ENCODE measurements at regions not wholly inside any gene's neighbourhood (a gene's known extent, or its start where the extent isn't known, plus 50 kb on each side); places are given as distances from the start of the nearest gene placed in this dataset.

DNA sequence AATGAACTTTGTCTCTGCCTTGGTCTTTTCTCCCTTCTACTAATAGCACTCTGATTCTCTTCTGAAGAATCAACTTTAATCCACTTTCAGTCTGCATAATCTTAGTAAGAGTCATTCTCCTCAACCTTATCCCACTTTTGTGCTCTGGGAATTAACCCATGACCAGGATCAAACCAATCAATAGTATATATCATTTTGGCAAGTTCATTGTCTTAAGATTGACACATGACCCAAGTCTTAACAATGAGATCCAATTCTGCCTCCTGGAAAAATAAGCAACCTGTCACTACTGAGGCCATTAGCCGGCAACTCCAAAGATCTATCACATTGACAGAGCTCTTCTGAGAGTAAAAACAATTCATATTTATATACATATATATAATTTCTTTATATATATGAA, 1358.4 kb upstream of the ADGRL3 start:
- H4K20me1 ChIP-seq (ENCODE audit: low read length): no peaks in the 10 kb centered on the region
- H3K9me2 ChIP-seq (replicated peaks; ENCODE audit: low read length): no peaks in the 10 kb centered on the region
- H3K4me3 ChIP-seq (ENCODE audit: low read length): no peak overlapping the region
- H3K4me2 ChIP-seq (ENCODE audit: low read length): no peak overlapping the region
- TF ChIP-seq, protein P1, sequence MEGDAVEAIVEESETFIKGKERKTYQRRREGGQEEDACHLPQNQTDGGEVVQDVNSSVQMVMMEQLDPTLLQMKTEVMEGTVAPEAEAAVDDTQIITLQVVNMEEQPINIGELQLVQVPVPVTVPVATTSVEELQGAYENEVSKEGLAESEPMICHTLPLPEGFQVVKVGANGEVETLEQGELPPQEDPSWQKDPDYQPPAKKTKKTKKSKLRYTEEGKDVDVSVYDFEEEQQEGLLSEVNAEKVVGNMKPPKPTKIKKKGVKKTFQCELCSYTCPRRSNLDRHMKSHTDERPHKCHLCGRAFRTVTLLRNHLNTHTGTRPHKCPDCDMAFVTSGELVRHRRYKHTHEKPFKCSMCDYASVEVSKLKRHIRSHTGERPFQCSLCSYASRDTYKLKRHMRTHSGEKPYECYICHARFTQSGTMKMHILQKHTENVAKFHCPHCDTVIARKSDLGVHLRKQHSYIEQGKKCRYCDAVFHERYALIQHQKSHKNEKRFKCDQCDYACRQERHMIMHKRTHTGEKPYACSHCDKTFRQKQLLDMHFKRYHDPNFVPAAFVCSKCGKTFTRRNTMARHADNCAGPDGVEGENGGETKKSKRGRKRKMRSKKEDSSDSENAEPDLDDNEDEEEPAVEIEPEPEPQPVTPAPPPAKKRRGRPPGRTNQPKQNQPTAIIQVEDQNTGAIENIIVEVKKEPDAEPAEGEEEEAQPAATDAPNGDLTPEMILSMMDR (conservative IDR thresholded peaks at IDR 0.05; ENCODE audit: low read depth, low read length): no peak
- TF ChIP-seq EZH2phosphoT487 (IDR thresholded peaks at IDR 0.05; ENCODE audit: borderline replicate concordance, low read length) (no peak), EZH2 (IDR thresholded peaks at IDR 0.05; ENCODE audit: low read length, unreplicated experiment) (no peak)
- DNase-seq: no peak
- H3K27me3 ChIP-seq (ENCODE audit: low read length): no peaks in the 10 kb centered on the region
- no peaks in the 10 kb centered on the region for H3K9me3 ChIP-seq (ENCODE audit: low read length)
- ATAC-seq: no peak
- H3K9ac ChIP-seq (ENCODE audit: low read length): no peak overlapping the region
- no peak overlapping the region for H2AFZ ChIP-seq (ENCODE audit: low read length)
- intact Hi-C loops (cut with micrococcal nuclease): no loop called here
- H3K36me3 ChIP-seq (ENCODE audit: low read depth, low read length): no peaks in the 10 kb centered on the region
- no peak overlapping the region for H3K27ac ChIP-seq (ENCODE audit: low read length)
- no peaks in the 10 kb centered on the region for H3F3A ChIP-seq (ENCODE audit: low read length, unreplicated experiment)
- no TSS peak for BruUV-seq (replicated peaks)
- CTCF ChIA-PET: no interaction called here
- POLR2A ChIA-PET (ENCODE audit: unreplicated experiment): no interaction called here
- H3K4me1 ChIP-seq (ENCODE audit: insufficient read depth, low read length): no peaks in the 10 kb centered on the region
- no peaks in the 10 kb centered on the region for H3K79me2 ChIP-seq (ENCODE audit: low read length)

DNA sequence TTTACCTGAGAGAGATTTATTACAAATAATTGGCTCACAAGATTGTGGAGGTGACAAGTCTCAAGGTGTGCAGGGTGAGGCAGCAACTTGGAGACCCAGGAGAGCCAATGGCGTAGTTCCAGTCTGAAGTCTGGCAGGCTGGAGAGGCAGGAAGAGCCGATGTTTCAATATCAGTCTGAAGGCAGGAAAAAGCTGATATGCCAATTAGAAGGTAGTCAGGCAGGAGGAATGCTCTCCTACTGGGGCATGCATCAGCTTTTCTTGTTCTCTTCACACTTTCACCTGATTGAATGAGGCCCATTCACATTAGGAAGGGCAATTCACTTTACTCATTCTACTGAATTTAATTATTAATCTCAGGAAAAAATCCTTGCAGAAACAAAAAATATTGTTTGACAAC, 1351.7 kb upstream of the ADGRL3 start:
- DNase-seq: no peak
- TF ChIP-seq, protein P1 (conservative IDR thresholded peaks at IDR 0.05; ENCODE audit: low read depth, low read length): no peak
- TF ChIP-seq EZH2 (IDR thresholded peaks at IDR 0.05; ENCODE audit: low read length, unreplicated experiment) (no peak), EZH2phosphoT487 (IDR thresholded peaks at IDR 0.05; ENCODE audit: borderline replicate concordance, low read length) (no peak)
- H3K9me2 ChIP-seq (replicated peaks; ENCODE audit: low read length): no peaks in the 10 kb centered on the region
- no peak overlapping the region for H3K4me2 ChIP-seq (ENCODE audit: low read length)
- intact Hi-C loops (cut with micrococcal nuclease): no loop called here
- no peaks in the 10 kb centered on the region for H3K9me3 ChIP-seq (ENCODE audit: low read length)
- no peaks in the 10 kb centered on the region for H3K79me2 ChIP-seq (ENCODE audit: low read length)
- ChIA-PET POLR2A (ENCODE audit: unreplicated experiment) (no interaction called here), CTCF (no interaction called here)
- H3F3A ChIP-seq (ENCODE audit: low read length, unreplicated experiment): no peaks in the 10 kb centered on the region
- no peak overlapping the region for H3K4me3 ChIP-seq (ENCODE audit: low read length)
- H3K4me1 ChIP-seq (ENCODE audit: insufficient read depth, low read length): no peaks in the 10 kb centered on the region
- no peak overlapping the region for H2AFZ ChIP-seq (ENCODE audit: low read length)
- ATAC-seq: no peak
- H3K27ac ChIP-seq (ENCODE audit: low read length): no peak overlapping the region
- no peak overlapping the region for H3K9ac ChIP-seq (ENCODE audit: low read length)
- no peaks in the 10 kb centered on the region for H3K36me3 ChIP-seq (ENCODE audit: low read depth, low read length)
- no peaks in the 10 kb centered on the region for H3K27me3 ChIP-seq (ENCODE audit: low read length)
- BruUV-seq (replicated peaks): no TSS peak
- H4K20me1 ChIP-seq (ENCODE audit: low read length): no peaks in the 10 kb centered on the region

DNA sequence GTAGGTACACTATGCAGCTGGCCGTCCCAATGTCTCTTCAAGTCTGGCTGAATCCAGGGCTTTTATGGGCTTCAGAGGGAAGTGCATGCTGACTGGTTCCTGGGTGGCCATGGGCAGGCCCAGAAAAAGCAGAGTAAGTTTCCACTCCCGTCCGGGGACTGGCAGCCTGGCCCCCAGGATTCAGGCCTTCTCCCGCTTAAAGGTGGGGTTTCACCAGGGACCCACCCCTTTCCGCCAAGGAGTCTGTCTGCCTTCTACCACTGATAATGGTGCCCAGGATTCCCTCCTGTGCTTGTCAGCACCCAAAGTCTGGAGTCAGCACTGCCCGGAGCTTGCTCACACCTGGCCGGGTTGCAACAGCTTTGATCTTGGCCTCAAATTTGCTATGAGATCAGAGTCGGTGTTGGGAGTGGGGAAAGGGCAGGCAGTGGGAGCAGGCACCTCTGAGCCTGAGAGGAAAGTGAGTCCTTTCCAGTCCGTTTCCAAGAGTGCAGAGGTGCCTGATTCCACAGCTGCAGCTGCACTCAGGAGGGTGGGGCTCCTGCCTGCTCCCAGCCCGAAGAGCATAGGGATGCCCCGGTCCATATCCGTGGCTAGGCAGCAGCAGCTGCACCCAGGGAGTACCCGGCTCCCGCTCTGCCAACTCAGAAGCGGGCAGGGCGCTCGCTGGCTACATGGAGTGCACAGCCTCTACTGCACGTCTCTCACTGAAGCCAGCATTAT, 1344.3 kb upstream of the ADGRL3 start:
- no peak for ATAC-seq

More for the DNA sequence above, 1344.3 kb upstream of the ADGRL3 start:
- CTCF ChIA-PET: no interaction called here
- no peaks in the 10 kb centered on the region for H3F3A ChIP-seq (ENCODE audit: low read length, unreplicated experiment)
- no peaks in the 10 kb centered on the region for H3K9me3 ChIP-seq (ENCODE audit: low read length)
- H3K9ac ChIP-seq (ENCODE audit: low read length): no peak overlapping the region
- TF ChIP-seq, protein P1 (conservative IDR thresholded peaks at IDR 0.05; ENCODE audit: low read depth, low read length): no peak
- TF ChIP-seq EZH2 (IDR thresholded peaks at IDR 0.05; ENCODE audit: low read length, unreplicated experiment): no peak
- no peak for TF ChIP-seq EZH2phosphoT487 (IDR thresholded peaks at IDR 0.05; ENCODE audit: borderline replicate concordance, low read length)
- POLR2A ChIA-PET (ENCODE audit: unreplicated experiment): no interaction called here
- no peak overlapping the region for H3K27ac ChIP-seq (ENCODE audit: low read length)
- H2AFZ ChIP-seq (ENCODE audit: low read length): no peak overlapping the region
- H3K9me2 ChIP-seq (replicated peaks; ENCODE audit: low read length): no peaks in the 10 kb centered on the region
- no peaks in the 10 kb centered on the region for H3K4me1 ChIP-seq (ENCODE audit: insufficient read depth, low read length)
- H4K20me1 ChIP-seq (ENCODE audit: low read length): no peaks in the 10 kb centered on the region
- H3K4me3 ChIP-seq (ENCODE audit: low read length): no peak overlapping the region
- H3K79me2 ChIP-seq (ENCODE audit: low read length): no peaks in the 10 kb centered on the region
- intact Hi-C loops (cut with micrococcal nuclease): no loop called here
- H3K4me2 ChIP-seq (ENCODE audit: low read length): no peak overlapping the region
- H3K27me3 ChIP-seq (ENCODE audit: low read length): no peaks in the 10 kb centered on the region
- no peaks in the 10 kb centered on the region for H3K36me3 ChIP-seq (ENCODE audit: low read depth, low read length)
- no TSS peak for BruUV-seq (replicated peaks)
- no peak for DNase-seq

All from PC-3 (cell line).